K562 (cell line): ENCODE measurements at regions not wholly inside any gene's neighbourhood (a gene's known extent, or its start where the extent isn't known, plus 50 kb on each side); places are given as distances from the start of the nearest gene placed in this dataset.

Experiments
- DPF2 ChIP-seq: fragments of 450-650 bp; IDR thresholded peaks from 2 replicates; pipeline ENCODE4 v1.6.1; 2016
- STAT5B ChIP-seq: fragments of 250-450 bp; sonication (Bioruptor Pico); IDR thresholded peaks from 2 replicates; pipeline ENCODE4 v1.8.0; 2021; ENCODE audit warnings: mild to moderate bottlenecking, inconsistent platforms
- TF ChIP-seq, protein P1 (sequence below), 2 experiments: fragments of 450-650 bp; IDR thresholded peaks; 2 replicates each; pipeline ENCODE4 v1.6.1; 2016; ENCODE audit warnings: mild to moderate bottlenecking in 2 of 2, borderline replicate concordance in 1 of 2, low read depth in 1 of 2, moderate library complexity in 1 of 2

GRCh38 chr2:95721726-95722125 lies 129.9 kb downstream of the TRIM43 start (continued):
- TF ChIP-seq, protein P1, sequence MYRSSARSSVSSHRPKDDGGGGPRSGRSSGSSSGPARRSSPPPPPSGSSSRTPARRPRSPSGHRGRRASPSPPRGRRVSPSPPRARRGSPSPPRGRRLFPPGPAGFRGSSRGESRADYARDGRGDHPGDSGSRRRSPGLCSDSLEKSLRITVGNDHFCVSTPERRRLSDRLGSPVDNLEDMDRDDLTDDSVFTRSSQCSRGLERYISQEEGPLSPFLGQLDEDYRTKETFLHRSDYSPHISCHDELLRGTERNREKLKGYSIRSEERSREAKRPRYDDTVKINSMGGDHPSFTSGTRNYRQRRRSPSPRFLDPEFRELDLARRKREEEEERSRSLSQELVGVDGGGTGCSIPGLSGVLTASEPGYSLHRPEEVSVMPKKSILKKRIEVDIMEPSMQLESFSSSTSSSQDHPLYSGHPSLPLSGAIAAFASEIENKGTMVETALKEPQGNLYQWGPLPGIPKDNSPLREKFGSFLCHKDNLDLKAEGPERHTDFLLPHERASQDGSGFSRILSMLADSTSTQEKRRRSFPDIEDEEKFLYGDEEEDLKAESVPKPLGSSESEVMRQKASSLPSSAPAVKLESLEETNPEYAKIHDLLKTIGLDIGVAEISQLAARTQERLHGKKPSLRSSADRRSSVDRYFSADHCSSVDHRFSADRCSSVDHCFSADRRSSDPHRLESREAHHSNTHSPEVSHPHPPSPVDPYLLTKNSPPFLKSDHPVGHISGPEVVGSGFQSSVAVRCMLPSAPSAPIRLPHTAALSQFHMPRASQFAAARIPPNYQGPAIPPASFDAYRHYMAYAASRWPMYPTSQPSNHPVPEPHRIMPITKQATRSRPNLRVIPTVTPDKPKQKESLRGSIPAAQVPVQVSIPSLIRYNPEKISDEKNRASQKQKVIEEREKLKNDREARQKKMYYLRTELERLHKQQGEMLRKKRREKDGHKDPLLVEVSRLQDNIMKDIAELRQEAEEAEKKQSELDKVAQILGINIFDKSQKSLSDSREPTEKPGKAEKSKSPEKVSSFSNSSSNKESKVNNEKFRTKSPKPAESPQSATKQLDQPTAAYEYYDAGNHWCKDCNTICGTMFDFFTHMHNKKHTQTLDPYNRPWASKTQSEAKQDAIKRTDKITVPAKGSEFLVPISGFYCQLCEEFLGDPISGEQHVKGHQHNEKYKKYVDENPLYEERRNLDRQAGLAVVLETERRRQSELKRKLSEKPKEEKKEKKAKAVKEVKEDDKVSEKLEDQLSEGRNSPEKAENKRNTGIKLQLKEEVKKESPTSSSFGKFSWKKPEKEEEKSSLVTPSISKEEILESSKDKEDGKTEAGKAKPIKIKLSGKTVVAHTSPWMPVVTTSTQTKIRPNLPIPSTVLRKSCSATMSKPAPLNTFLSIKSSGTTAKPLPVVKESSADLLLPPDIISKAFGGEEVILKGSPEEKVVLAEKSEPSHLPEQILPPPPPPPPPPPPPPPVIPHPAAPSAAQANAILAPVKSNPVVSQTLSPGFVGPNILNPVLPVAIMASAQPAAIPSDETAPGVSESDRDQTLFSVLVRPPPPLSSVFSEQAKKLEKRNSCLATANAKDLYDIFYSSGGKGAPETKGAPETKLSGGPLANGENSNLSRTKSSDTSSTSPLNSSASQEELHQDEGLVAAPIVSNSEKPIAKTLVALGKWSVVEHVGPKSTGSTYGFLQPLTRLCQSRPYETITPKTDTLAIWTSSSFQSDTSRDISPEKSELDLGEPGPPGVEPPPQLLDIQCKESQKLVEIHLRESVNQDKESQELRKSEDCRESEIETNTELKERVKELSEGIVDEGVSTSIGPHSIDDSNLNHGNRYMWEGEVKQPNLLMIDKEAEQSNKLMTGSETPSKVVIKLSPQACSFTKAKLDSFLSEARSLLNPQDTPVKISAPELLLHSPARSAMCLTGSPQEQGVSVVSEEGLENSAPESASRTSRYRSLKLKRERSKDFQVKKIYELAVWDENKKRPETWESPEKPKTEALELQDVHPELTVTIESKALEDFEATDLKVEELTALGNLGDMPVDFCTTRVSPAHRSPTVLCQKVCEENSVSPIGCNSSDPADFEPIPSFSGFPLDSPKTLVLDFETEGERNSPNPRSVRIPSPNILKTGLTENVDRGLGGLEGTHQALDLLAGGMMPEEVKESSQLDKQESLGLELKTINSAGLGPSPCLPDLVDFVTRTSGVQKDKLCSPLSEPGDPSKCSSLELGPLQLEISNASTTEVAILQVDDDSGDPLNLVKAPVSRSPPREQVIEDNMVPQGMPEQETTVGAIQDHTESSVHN (IDR thresholded peaks at IDR 0.05; ENCODE audit: borderline replicate concordance in 1 of 2, low read depth in 1 of 2): no peak
- TF ChIP-seq DPF2 (no peak), STAT5B (CRISPR knock-in tag) (no peak)
